SK-N-SH (cell line): ENCODE measurements at regions not wholly inside any gene's neighbourhood (a gene's known extent, or its start where the extent isn't known, plus 50 kb on each side); places are given as distances from the start of the nearest gene placed in this dataset.

ENCODE experiments used
- CTCF ChIA-PET: fragments of 300-600, 350-600 bp; formaldehyde crosslinking; extraction: SDS; loops from one replicate; lab custom pipeline; 2021; lab: Yijun Ruan, JAX
- POLR2A ChIA-PET: fragments of 350-600 bp; sonication (Branson Sonifier 250); formaldehyde crosslinking; extraction: SDS; loops from one replicate; lab custom pipeline; 2020; ENCODE audit warnings: antibody characterized with exemption, inconsistent platforms; lab: Yijun Ruan, JAX
- DNase-seq: peaks from one replicate; pipeline ENCODE4 v3.0.0; 2012
- H2AFZ ChIP-seq: fragments of 200-600 bp; sonication (generic); 2 replicates; pipeline ENCODE4 v1.8.1; 2016; ENCODE audit warnings: antibody characterized with exemption, mild to moderate bottlenecking, low read depth
- H3F3A ChIP-seq: fragments of 200-600 bp; sonication (generic); replicated peaks from 2 replicates; pipeline ENCODE3; 2016; ENCODE audit warnings: antibody characterized with exemption, mild to moderate bottlenecking; ENCODE audit not compliant: insufficient read depth
- H3K27ac ChIP-seq, 2 experiments: fragments of 200-500 bp in 1 of 2; fragments of 200-600 bp in 1 of 2; sonication (Bioruptor generic) in 1 of 2; sonication (generic), shearing (Covaris generic) in 1 of 2; 2 replicates each; pipeline versions ENCODE4 v1.5.1 to v1.6.1; 2014 to 2016; ENCODE audit warnings: low read depth in 2 of 2, inconsistent platforms in 1 of 2, low read length in 1 of 2, mild to moderate bottlenecking in 1 of 2, mixed read lengths in 1 of 2
- H3K27me3 ChIP-seq: fragments of 200-600 bp; sonication (generic), shearing (Covaris generic); 2 replicates; pipeline ENCODE4 v1.6.1; 2016; ENCODE audit warnings: mixed run types; ENCODE audit not compliant: insufficient read depth
- H3K36me3 ChIP-seq, 2 experiments: fragments of 200-500 bp in 1 of 2; fragments of 200-600 bp in 1 of 2; sonication (Bioruptor generic) in 1 of 2; sonication (generic) in 1 of 2; replicated peaks in 1 of 2; 2 replicates each; pipeline versions ENCODE3 to v1.5.1; 2014 to 2016; ENCODE audit warnings: low read length in 1 of 2, mild to moderate bottlenecking in 1 of 2; ENCODE audit not compliant: insufficient read depth in 2 of 2, control insufficient read depth in 1 of 2
- H3K4me1 ChIP-seq, 2 experiments: fragments of 200-500 bp in 1 of 2; fragments of 200-600 bp in 1 of 2; sonication (Bioruptor generic) in 1 of 2; sonication (generic), shearing (Covaris generic) in 1 of 2; 2 replicates each; pipeline versions ENCODE4 v1.5.1 to v1.6.1; 2014 to 2016; ENCODE audit warnings: low read depth in 1 of 2, low read length in 1 of 2, mixed run types in 1 of 2; ENCODE audit not compliant: insufficient read depth in 2 of 2, control insufficient read depth in 1 of 2
- H3K4me2 ChIP-seq: fragments of 200-600 bp; sonication (generic), shearing (Covaris generic); 2 replicates; pipeline ENCODE4 v1.6.1; 2017; ENCODE audit warnings: mixed run types
- H3K4me3 ChIP-seq, 2 experiments: fragments of 200-500 bp in 1 of 2; fragments of 200-600 bp in 1 of 2; sonication (Bioruptor generic) in 1 of 2; sonication (generic), shearing (Covaris generic) in 1 of 2; 2 replicates each; pipeline versions ENCODE4 v1.5.1 to v1.8.1; 2014 to 2016; ENCODE audit warnings: low read depth in 2 of 2, inconsistent platforms in 1 of 2, low read length in 1 of 2, mild to moderate bottlenecking in 1 of 2, mixed read lengths in 1 of 2, moderate library complexity in 1 of 2
- H3K79me2 ChIP-seq: fragments of 200-600 bp; sonication (generic); 2 replicates; pipeline ENCODE4 v1.8.1; 2017; ENCODE audit warnings: mild to moderate bottlenecking; ENCODE audit not compliant: insufficient read depth
- H3K9ac ChIP-seq: fragments of 200-600 bp; sonication (generic); 2 replicates; pipeline ENCODE4 v1.6.1; 2017; ENCODE audit warnings: mixed run types
- H3K9me2 ChIP-seq: fragments of 200-600 bp; sonication (generic); 2 replicates; pipeline ENCODE4 v1.6.1; 2017; ENCODE audit warnings: mixed run types
- H3K9me3 ChIP-seq: fragments of 200-600 bp; sonication (generic); 2 replicates; pipeline ENCODE4 v1.6.1; 2017; ENCODE audit warnings: mixed run types, mild to moderate bottlenecking, moderate library complexity
- H4K20me1 ChIP-seq: fragments of 200-600 bp; sonication (generic); 2 replicates; pipeline ENCODE4 v1.6.1; 2017; ENCODE audit warnings: mild to moderate bottlenecking, mixed run types; ENCODE audit not compliant: insufficient read depth
- CHD2 ChIP-seq: fragments of 150-350 bp; IDR thresholded peaks from 2 replicates; pipeline ENCODE4 v1.6.1; 2018; ENCODE audit warnings: low read length; ENCODE audit not compliant: partially characterized antibody
- CTCF ChIP-seq: fragments of 200-600 bp; sonication (generic); IDR thresholded peaks from 2 replicates; pipeline ENCODE4 v1.6.1; 2017; ENCODE audit warnings: antibody characterized with exemption, mild to moderate bottlenecking, moderate library complexity
- EP300 ChIP-seq, 2 experiments: IDR thresholded peaks; 2 replicates each; pipeline versions ENCODE4 v1.4.0 to v1.6.1; 2012; ENCODE audit warnings: borderline replicate concordance in 1 of 2, low read depth in 1 of 2, low read length in 1 of 2
- EZH2phosphoT487 ChIP-seq: fragments of 200-600 bp; sonication (generic); IDR thresholded peaks from 2 replicates; pipeline ENCODE4 v1.6.1; 2017; ENCODE audit warnings: low read depth, mixed run types, mild to moderate bottlenecking, antibody characterized with exemption, moderate library complexity, borderline replicate concordance
- FOSL2 ChIP-seq: IDR thresholded peaks from 2 replicates; pipeline ENCODE4 v1.4.0; 2012; ENCODE audit warnings: low read depth, mild to moderate bottlenecking, moderate library complexity, borderline replicate concordance
- FOXM1 ChIP-seq: IDR thresholded peaks from 2 replicates; pipeline ENCODE4 v1.4.0; 2012; ENCODE audit warnings: low read depth, mild to moderate bottlenecking
- MXI1 ChIP-seq: IDR thresholded peaks from 2 replicates; pipeline ENCODE4 v1.6.1; 2012; ENCODE audit warnings: mild to moderate bottlenecking, low read depth, low read length, improper control_type of control experiment
- REST ChIP-seq: IDR thresholded peaks from 2 replicates; pipeline ENCODE4 v1.6.1; 2012; ENCODE audit warnings: mild to moderate bottlenecking, low read depth, low read length, moderate library complexity
- RXRA ChIP-seq: IDR thresholded peaks from 2 replicates; pipeline ENCODE4 v1.4.0; 2012; ENCODE audit warnings: low read depth, mild to moderate bottlenecking, borderline replicate concordance
- SIN3A ChIP-seq: IDR thresholded peaks from 2 replicates; pipeline ENCODE4 v1.6.1; 2012; ENCODE audit warnings: low read depth, mild to moderate bottlenecking, low read length, moderate library complexity, borderline replicate concordance
- USF1 ChIP-seq: IDR thresholded peaks from 2 replicates; pipeline ENCODE4 v1.4.0; 2012; ENCODE audit warnings: low read depth, borderline replicate concordance
- WGBS: methylation state at CpG from one replicate; pipeline ENCODE4 v1.1.6; 2017; ENCODE audit warnings: low lambda C conversion rate; 5-methylcytosine and 5-hydroxymethylcytosine counted together

GRCh38 chr18:60646725-60647124 is 274.1 kb upstream of the MC4R start:
- Histone ChIP-seq H3K9me3 (no peaks in the 10 kb centered on the region), H3K4me3 (no peak overlapping the region), H3K4me2 (no peak overlapping the region), H4K20me1 (no peaks in the 10 kb centered on the region), H3K9me2 (no peaks in the 10 kb centered on the region), H3K9ac (no peak overlapping the region), H3F3A (no peaks in the 10 kb centered on the region), H3K36me3 (no peaks in the 10 kb centered on the region), H2AFZ (no peak overlapping the region), H3K79me2 (no peaks in the 10 kb centered on the region), H3K27ac (no peak overlapping the region), H3K27me3 (no peaks in the 10 kb centered on the region), H3K4me1 (no peaks in the 10 kb centered on the region; a peak in 2 of 4 replicates)
- POLR2A ChIA-PET, result no interaction called here
- 39% methylated on average over 5 of the region's 5 CpGs for WGBS
- no peak for DNase-seq
- TF ChIP-seq CTCF, result no peak
- no peak for TF ChIP-seq EZH2phosphoT487
- no peak for TF ChIP-seq FOSL2
- TF ChIP-seq EP300 (IDR thresholded peaks at IDR 0.05; ENCODE audit: borderline replicate concordance in 1 of 2, low read depth in 1 of 2, low read length in 1 of 2), result no peak
- no peak for TF ChIP-seq CHD2
- TF ChIP-seq RXRA, result no peak
- no peak for TF ChIP-seq FOXM1
- TF ChIP-seq MXI1, result no peak
- TF ChIP-seq USF1, result no peak
- no peak for TF ChIP-seq SIN3A
- CTCF ChIA-PET, result no interaction called here

GRCh38 chr18:60649107-60649506 is 276.5 kb upstream of the MC4R start:
- Histone ChIP-seq H3F3A (no peaks in the 10 kb centered on the region), H3K9me2 (no peaks in the 10 kb centered on the region), H4K20me1 (no peaks in the 10 kb centered on the region), H3K4me2 (no peak overlapping the region), H2AFZ (no peak overlapping the region), H3K27me3 (no peaks in the 10 kb centered on the region), H3K36me3 (no peaks in the 10 kb centered on the region), H3K9me3 (no peaks in the 10 kb centered on the region), H3K4me3 (no peak overlapping the region), H3K4me1 (no peaks in the 10 kb centered on the region; a peak in 2 of 4 replicates), H3K9ac (no peak overlapping the region), H3K27ac (no peak overlapping the region), H3K79me2 (no peaks in the 10 kb centered on the region)
- no peak for TF ChIP-seq REST
- no peak for TF ChIP-seq RXRA
- WGBS, result 54% methylated on average over 5 of the region's 5 CpGs
- CTCF ChIA-PET, result interaction anchor here (0.6 to 1.9 kb wide), 2 partner anchors 643 to 853 kb away, joined by 3 to 4 read pairs; no protein-coding TSS in a partner anchor
- no peak for DNase-seq
- POLR2A ChIA-PET, result no interaction called here
